HS-27A (cell line): ENCODE measurements at regions not wholly inside any gene's neighbourhood (a gene's known extent, or its start where the extent isn't known, plus 50 kb on each side); places are given as distances from the start of the nearest gene placed in this dataset.
A peak's percentile ranks its signal among the peaks of the same experiment; 100 is the strongest.
"Not testable (repeated sequence)": the region's sequence is repeated elsewhere in the genome, so short reads cannot be mapped to it uniquely, and the experiment has no call there.

Source experiments
- DNase-seq: peaks from one replicate; pipeline ENCODE4 v3.0.0-alpha.2; 2012; ENCODE audit warnings: low read depth, missing footprints

GRCh38 chr13:76014406-76015318, 378.5 kb downstream of the LMO7 start:
- no peak for DNase-seq

- peak; percentile 43 for DNase-seq
Observed at GRCh38 chr13:76012091-76012721, 376.1 kb downstream of the LMO7 start.

DNA sequence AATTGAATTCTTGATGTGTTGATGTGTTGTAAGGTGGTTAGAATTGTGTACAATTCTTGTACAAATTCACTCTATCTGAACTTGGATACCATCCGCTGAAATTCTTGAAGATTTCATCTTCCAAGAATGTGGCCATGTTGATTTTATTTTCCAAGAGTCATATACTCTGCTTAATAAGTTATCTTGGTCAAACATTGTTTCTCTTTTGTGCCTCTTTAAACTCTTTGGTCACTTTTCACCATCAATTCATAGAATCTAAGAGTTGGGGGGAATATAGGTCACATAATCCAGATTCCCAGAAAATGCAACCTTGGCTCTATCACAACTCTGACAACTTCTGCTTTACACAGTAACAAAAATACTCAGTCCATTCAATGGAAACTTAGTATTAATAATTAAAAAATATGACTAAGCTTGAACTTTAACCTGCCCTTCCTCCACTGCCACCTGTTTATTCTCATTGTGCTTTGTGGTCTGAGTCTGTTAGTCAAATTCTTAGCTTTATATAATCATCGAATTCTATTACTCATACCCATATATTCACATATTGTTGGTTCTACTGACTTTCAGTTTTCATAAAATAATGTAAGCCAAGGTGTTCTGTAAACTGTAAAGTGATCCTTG, 373.2 kb downstream of the LMO7 start:
- DNase-seq: no peak

- no peak for DNase-seq
Observed at GRCh38 chr13:76004416-76004815, 368.3 kb downstream of the LMO7 start.

DNA sequence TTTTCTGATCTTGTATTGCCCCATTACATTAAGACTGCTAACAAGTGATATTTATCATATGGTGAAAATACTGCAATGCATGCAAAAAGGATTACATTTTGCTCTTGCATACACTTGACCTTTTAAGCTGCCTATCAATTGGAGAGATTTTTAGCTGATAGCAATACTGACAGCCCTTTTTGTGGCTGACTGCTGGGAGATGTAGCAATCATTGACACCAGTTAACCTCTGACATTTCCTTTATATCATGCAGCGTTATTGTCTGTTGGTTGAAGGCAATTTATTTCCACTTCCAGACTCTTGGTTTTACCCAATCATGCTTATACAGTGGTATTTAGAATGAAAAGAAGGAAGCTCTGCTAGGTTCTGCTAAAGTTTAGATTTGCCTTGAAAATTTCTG, 364.0 kb downstream of the LMO7 start:
- no peak for DNase-seq

- no peak for DNase-seq
Observed at GRCh38 chr13:75996582-75996981, 360.5 kb downstream of the LMO7 start.

DNA sequence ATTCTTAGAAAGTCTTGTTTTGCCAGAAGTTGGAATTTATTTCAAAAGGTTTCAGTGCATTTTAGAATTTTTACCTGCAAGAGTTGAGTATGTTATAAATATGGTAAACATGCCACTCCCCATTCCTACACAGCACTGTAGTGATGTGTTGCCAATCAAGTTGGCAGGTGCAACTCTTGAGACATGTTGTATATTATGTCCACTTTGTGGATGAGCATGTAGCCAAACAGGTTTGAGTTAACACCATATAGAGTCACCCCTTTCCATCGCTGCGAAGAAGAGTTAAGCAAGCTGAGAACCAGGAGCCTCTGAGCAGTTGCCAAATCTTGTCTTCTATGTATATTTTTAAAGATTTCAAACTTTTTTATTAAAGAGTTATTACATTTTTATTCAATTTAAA, 359.8 kb downstream of the LMO7 start:
- no peak for DNase-seq

GRCh38 chr13:75993823-75994222, 357.7 kb downstream of the LMO7 start:
- no peak for DNase-seq

- DNase-seq: no peak
Observed at GRCh38 chr13:75993241-75993640, 357.1 kb downstream of the LMO7 start.

GRCh38 chr13:75986818-75987217, 350.7 kb downstream of the LMO7 start:
- no peak for DNase-seq

GRCh38 chr13:75985132-75985531, 349.0 kb downstream of the LMO7 start:
- no peak for DNase-seq

DNA sequence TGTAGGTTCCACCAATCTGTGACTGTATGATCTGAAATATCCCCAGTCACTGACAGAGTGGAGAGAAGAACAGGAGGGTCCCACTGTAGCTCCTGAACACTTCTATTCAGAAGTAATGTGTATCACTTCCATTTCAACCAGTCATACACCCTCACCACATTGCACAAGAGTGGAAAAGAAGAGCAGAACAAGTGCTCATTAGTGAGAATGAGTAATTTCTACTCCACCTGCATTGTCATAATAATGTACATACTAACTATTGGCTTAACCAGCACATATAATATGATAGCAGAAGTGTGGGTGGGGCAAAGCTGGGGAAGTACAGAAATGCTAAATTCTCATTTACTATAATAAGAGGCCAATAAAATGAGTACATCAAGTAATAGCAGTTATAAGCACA, 342.7 kb downstream of the LMO7 start:
- no peak for DNase-seq

DNA sequence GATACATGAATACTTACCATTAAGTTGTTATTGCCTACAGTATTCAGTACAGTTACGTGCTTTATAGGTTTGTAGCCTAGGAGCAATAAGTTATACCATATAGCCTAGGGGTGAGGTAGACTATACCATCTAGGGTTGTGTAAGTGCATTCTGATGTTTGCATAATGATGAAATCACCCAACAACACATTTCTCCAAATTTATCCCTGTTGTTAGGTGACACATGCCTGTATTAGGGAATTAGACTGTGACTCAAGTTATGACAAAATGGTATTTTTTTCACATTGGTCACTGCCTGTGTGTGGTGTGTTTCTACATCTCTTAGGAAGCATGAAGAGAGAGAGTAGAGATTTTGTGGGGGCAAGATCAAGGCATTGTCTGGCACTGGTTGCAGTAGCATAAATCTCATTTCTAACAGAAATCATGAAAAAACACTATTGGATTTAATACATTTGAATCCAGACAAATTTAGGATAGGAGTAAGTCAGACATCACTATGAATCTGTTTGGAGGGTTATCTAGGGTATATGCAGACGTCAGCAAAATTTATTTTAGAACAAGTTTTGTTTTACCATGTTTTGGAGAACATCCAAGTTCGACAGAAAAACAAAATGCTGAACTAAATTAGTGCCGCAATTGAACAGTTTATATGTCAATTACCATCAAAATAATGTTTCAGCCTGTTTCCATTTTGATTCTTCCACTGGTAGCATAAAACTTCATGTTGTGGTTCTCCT, 332.1 kb downstream of the LMO7 start:
- no peak for DNase-seq

DNA sequence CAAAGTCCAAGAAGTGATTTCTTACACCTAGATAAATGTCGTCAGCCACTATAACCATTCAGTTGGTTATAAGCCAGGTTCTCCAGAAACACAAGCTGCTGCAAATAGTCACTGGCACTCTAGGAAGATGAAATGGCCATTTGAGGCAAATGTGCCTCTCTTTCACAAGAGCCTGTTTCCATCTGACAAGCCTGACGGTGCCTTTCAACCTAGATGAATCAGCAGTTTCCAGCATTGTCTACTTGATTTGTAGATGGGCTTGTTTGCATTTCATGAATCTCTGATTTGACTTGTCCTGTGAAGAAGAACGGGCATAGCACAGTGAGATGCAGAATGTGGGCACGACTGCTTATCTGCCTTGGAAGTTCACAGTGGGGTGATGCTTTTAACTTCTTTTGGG, 327.2 kb downstream of the LMO7 start:
- no peak for DNase-seq

DNA sequence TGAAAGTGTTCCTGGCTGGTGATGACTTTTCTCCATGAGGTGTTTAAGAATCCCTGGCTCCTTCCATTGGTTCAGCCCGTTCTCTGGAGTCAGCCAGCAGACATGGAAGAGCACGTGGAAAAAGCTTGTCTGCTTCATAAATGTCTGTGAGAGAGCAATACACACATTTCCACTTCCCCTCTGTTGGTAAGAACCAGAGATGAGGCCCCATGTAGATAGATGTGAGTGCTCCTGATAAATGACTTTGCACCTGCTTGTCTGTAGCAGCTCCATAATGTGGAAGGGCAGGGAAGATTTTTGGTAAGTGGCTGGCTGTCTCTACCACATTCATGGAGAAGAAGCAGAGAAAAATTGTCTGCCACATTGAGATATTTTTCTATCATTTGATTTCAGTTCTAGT, 325.8 kb downstream of the LMO7 start:
- no peak for DNase-seq

DNA sequence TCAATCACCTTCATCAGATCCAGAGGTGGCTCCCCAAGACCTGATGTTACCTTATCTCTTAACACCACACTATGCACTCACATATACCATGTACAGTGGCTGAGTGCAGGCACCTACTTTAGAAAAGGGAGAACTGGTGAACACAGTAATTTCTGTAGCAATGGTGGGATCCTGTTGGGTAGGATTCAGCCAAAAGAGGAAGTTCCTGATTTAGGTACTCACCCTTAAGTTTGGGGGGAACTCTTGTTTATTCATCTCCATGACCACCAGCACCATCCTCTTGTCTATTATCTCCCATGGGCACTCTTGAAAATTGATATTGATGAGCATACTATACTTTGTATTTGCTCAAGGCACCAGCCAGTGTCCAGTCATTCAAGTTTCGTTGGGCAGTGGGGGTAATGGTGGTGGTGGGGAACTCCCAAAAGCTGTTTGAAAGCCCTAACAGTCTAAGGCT, 324.4 kb downstream of the LMO7 start:
- DNase-seq: no peak

GRCh38 chr13:75959861-75960481, 323.8 kb downstream of the LMO7 start:
- no peak for DNase-seq

GRCh38 chr13:75953589-75953988, 317.5 kb downstream of the LMO7 start:
- DNase-seq: not testable (repeated sequence)

DNA sequence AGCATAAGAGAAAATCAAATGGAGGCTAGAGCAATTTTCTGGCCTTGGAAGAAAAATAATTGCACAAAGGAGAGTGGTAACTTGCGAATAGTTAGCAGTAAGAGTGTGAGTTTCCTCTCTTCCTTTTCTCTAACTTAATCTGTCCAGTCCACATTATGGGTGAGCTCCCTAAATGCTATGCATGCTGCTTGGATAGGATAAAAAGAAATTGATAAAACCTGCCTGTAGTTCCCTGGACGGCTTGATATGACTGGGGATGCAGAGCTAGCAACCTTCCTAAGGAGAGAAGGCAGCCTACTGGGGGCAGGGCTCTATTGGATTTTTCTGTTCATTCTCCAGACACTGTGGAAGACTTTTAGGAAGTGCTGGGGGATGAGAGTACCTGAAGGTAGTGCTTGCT, 311.3 kb downstream of the LMO7 start:
- no peak for DNase-seq

- no peak for DNase-seq
Observed at GRCh38 chr13:75946536-75947284, 310.6 kb downstream of the LMO7 start.

- no peak for DNase-seq
Observed at GRCh38 chr13:75945841-75946482, 309.8 kb downstream of the LMO7 start.
